A549 (cell line): ENCODE measurements at regions not wholly inside any gene's neighbourhood (a gene's known extent, or its start where the extent isn't known, plus 50 kb on each side); places are given as distances from the start of the nearest gene placed in this dataset.

Source experiments
- ATAC-seq, 2 experiments: fragments of 200-7000 bp in 1 of 2; fragments of >200 bp in 1 of 2; cut with Nextera tagmentation in 1 of 2; cut with Tn5 transposase in 1 of 2; 3 replicates each; pipeline versions ENCODE4 v1.8.0 to v1.9.1; 2018 to 2020; ENCODE audit warnings: mild to moderate bottlenecking in 1 of 2, moderate library complexity in 1 of 2
- CTCF ChIA-PET: fragments of 300-600 bp; sonication (Branson Sonifier 250); formaldehyde crosslinking; extraction: SDS; loops from one replicate; lab custom pipeline; 2021; ENCODE audit warnings: antibody characterized with exemption, inconsistent platforms; lab: Yijun Ruan, JAX
- POLR2A ChIA-PET: fragments of 350-600 bp; formaldehyde crosslinking; extraction: SDS; loops from one replicate; lab custom pipeline; 2021; ENCODE audit warnings: antibody characterized with exemption, inconsistent platforms; lab: Yijun Ruan, JAX
- DNase-seq, 2 experiments: peaks; one replicate each; pipeline versions ENCODE4 v3.0.0 to v3.0.0-alpha.2; 2011 to 2016; ENCODE audit warnings: low read depth in 1 of 2, low spot score in 1 of 2
- FAIRE-seq: peaks from 2 replicates; lab custom pipeline; 2011; peaks lifted over from hg19 to GRCh38; lab: Jason Lieb, UNC
- H3K27ac ChIP-seq, 2 experiments: fragments of >200 bp; sonication (Bioruptor Twin); formaldehyde crosslinking; 3 replicates each; pipeline ENCODE4 v1.5.1; 2016 to 2017
- H3K4me1 ChIP-seq: fragments of >200 bp; sonication (Bioruptor Twin); formaldehyde crosslinking; 3 replicates; pipeline ENCODE4 v1.6.1; 2016
- H3K4me2 ChIP-seq: fragments of >200 bp; sonication (Bioruptor Twin); formaldehyde crosslinking; 3 replicates; pipeline ENCODE4 v1.6.1; 2016
- H3K4me3 ChIP-seq: fragments of >200 bp; sonication (Bioruptor Twin); formaldehyde crosslinking; 3 replicates; pipeline ENCODE4 v1.5.1; 2016
- H3K9me3 ChIP-seq: fragments of >200 bp; sonication (Bioruptor Twin); formaldehyde crosslinking; 3 replicates; pipeline ENCODE4 v1.6.1; 2016
- BCL3 ChIP-seq: fragments of >200 bp; sonication (Bioruptor Twin); formaldehyde crosslinking; IDR thresholded peaks from 3 replicates; pipeline ENCODE4 v1.6.1; 2016
- CBX2 ChIP-seq: fragments of 200-600 bp; sonication (generic); IDR thresholded peaks from 2 replicates; pipeline ENCODE4 v1.6.1; 2016; ENCODE audit warnings: low read depth, mild to moderate bottlenecking, borderline replicate concordance
- CBX8 ChIP-seq: fragments of 200-600 bp; sonication (generic); IDR thresholded peaks from 2 replicates; pipeline ENCODE4 v1.6.1; 2016
- CHD2 ChIP-seq: fragments of 150-350 bp; IDR thresholded peaks from 2 replicates; pipeline ENCODE4 v1.6.1; 2014; ENCODE audit warnings: low read length; ENCODE audit not compliant: partially characterized antibody
- CHD4 ChIP-seq: fragments of 200-600 bp; sonication (generic); IDR thresholded peaks from 2 replicates; pipeline ENCODE4 v1.6.1; 2016; ENCODE audit warnings: antibody characterized with exemption, mild to moderate bottlenecking, borderline replicate concordance
- E2F6 ChIP-seq: IDR thresholded peaks from 2 replicates; pipeline ENCODE4 v1.6.1; 2012; ENCODE audit warnings: low read depth, borderline replicate concordance
- EHF ChIP-seq: fragments of 250-450 bp; sonication (Bioruptor Pico); IDR thresholded peaks from 2 replicates; pipeline ENCODE4 v1.5.0; 2020; ENCODE audit warnings: mild to moderate bottlenecking
- ELK1 ChIP-seq: fragments of 150-350 bp; IDR thresholded peaks from 2 replicates; pipeline ENCODE4 v1.6.1; 2014; ENCODE audit warnings: low read depth, mild to moderate bottlenecking, low read length
- JUN ChIP-seq, 2 experiments: fragments of >200 bp; sonication (Bioruptor Twin); formaldehyde crosslinking; IDR thresholded peaks; 2 replicates in 1 of 2; 3 replicates in 1 of 2; pipeline ENCODE4 v1.6.1; 2016 to 2017
- JUNB ChIP-seq: fragments of >200 bp; sonication (Bioruptor Twin); formaldehyde crosslinking; IDR thresholded peaks from 2 replicates; pipeline ENCODE4 v1.6.1; 2016
- KDM5A ChIP-seq: fragments of 200-600 bp; sonication (generic); IDR thresholded peaks from 2 replicates; pipeline ENCODE4 v1.6.1; 2016; ENCODE audit warnings: antibody characterized with exemption, mild to moderate bottlenecking
- MAFK ChIP-seq: fragments of 450-650 bp; IDR thresholded peaks from 2 replicates; pipeline ENCODE4 v1.6.1; 2014; ENCODE audit not compliant: partially characterized antibody
- MAX ChIP-seq: IDR thresholded peaks from 2 replicates; pipeline ENCODE4 v1.6.1; 2012
- NR3C1 ChIP-seq: fragments of >200 bp; sonication (Bioruptor Twin); formaldehyde crosslinking; IDR thresholded peaks from 3 replicates; pipeline ENCODE4 v1.6.1; 2017
- POLR2AphosphoS2 ChIP-seq: conservative IDR thresholded peaks from 2 replicates; pipeline ENCODE4 v1.6.1; 2012; ENCODE audit warnings: low read length, improper control_type of control experiment, inconsistent platforms
- RARB ChIP-seq: fragments of 250-450 bp; sonication (Bioruptor Pico); IDR thresholded peaks from 2 replicates; pipeline ENCODE4 v1.8.0; 2021; ENCODE audit warnings: mild to moderate bottlenecking, moderate library complexity
- RCOR1 ChIP-seq: fragments of 150-350 bp; IDR thresholded peaks from 2 replicates; pipeline ENCODE4 v1.6.1; 2014; ENCODE audit warnings: antibody characterized with exemption, low read length, low read depth
- REST ChIP-seq: fragments of 200-600 bp; sonication (generic); IDR thresholded peaks from 2 replicates; pipeline ENCODE4 v1.6.1; 2016; ENCODE audit warnings: antibody characterized with exemption, mild to moderate bottlenecking, moderate library complexity
- RNF2 ChIP-seq: fragments of 200-600 bp; sonication (generic); IDR thresholded peaks from 2 replicates; pipeline ENCODE4 v1.6.1; 2016; ENCODE audit warnings: low read depth, mild to moderate bottlenecking, antibody characterized with exemption, moderate library complexity, borderline replicate concordance
- SMC3 ChIP-seq: fragments of >200 bp; sonication (Bioruptor Twin); formaldehyde crosslinking; IDR thresholded peaks from 3 replicates; pipeline ENCODE4 v1.6.1; 2018; ENCODE audit warnings: inconsistent platforms
- SREBF2 ChIP-seq: fragments of 450-650 bp; IDR thresholded peaks from 2 replicates; pipeline ENCODE4 v1.6.1; 2014; ENCODE audit warnings: mild to moderate bottlenecking, moderate library complexity
- TP53 ChIP-seq: fragments of 250-450 bp; sonication (Bioruptor Pico); IDR thresholded peaks from 2 replicates; pipeline ENCODE4 v1.5.0; 2021; ENCODE audit warnings: mild to moderate bottlenecking, moderate library complexity
- USF2 ChIP-seq: fragments of 450-650 bp; IDR thresholded peaks from 2 replicates; pipeline ENCODE4 v1.6.1; 2014; ENCODE audit warnings: antibody characterized with exemption
- ZNF302 ChIP-seq: fragments of 250-450 bp; sonication (Bioruptor Pico); IDR thresholded peaks from 2 replicates; pipeline ENCODE4 v1.9.0; 2021; ENCODE audit warnings: inconsistent platforms, mild to moderate bottlenecking, moderate library complexity
- ZSCAN20 ChIP-seq: fragments of 250-450 bp; sonication (Bioruptor Pico); IDR thresholded peaks from 2 replicates; pipeline ENCODE4 v1.8.0; 2022; ENCODE audit warnings: mild to moderate bottlenecking, moderate library complexity
- WGBS: methylation state at CpG from one replicate; pipeline ENCODE4 v1.1.6; 2017; ENCODE audit errors: missing lambda C conversion rate; 5-methylcytosine and 5-hydroxymethylcytosine counted together

GRCh38 chr15:93291380-93291779, 202.4 kb upstream of the RGMA start:
- no peak overlapping the region for H3K4me2 ChIP-seq
- ATAC-seq = no peak
- CTCF ChIA-PET = no interaction called here
- POLR2A ChIA-PET = no interaction called here
- TF ChIP-seq BCL3 (no peak), REST (no peak), RCOR1 (no peak), EHF (CRISPR knock-in tag) (no peak), MAX (no peak), ZNF302 (CRISPR knock-in tag) (no peak), CHD2 (no peak), MAFK (no peak), JUN (IDR thresholded peaks at IDR 0.05) (no peak), CBX8 (no peak), RNF2 (no peak), USF2 (no peak), NR3C1 (no peak), SMC3 (no peak)
- TF ChIP-seq, all 56 proteins: peak for 0
- Histone ChIP-seq H3K4me3 (no peak overlapping the region), H3K9me3 (no peaks in the 10 kb centered on the region), H3K4me1 (no peaks in the 10 kb centered on the region), H3K27ac (no peak overlapping the region)
- DNase-seq (no peak), FAIRE-seq (no peak)
- WGBS = 57% methylated on average over 5 of the region's 5 CpGs

- no peak for ATAC-seq
- DNase-seq = no peak
Measured at GRCh38 chr15:93290618-93290946, 201.6 kb upstream of the RGMA start.

More at GRCh38 chr15:93290618-93290946, 201.6 kb upstream of the RGMA start:
- no peak overlapping the region for H3K27ac ChIP-seq
- TF ChIP-seq REST (no peak), CHD4 (no peak), JUNB (no peak), ELK1 (no peak), CBX2 (no peak), SMC3 (no peak), POLR2AphosphoS2 (no peak), RARB (CRISPR knock-in tag) (no peak), KDM5A (no peak), ZSCAN20 (no peak), BCL3 (no peak), TP53 (no peak), NR3C1 (no peak), SREBF2 (no peak), E2F6 (no peak)
- TF ChIP-seq, all 56 proteins: peak for 0
- H3K4me3 ChIP-seq = no peak overlapping the region
- WGBS = 60% methylated on average over 4 of the region's 4 CpGs
- H3K9me3 ChIP-seq = no peaks in the 10 kb centered on the region
- CTCF ChIA-PET = interaction anchor here (1.0 kb wide), 1 partner anchor 40 kb away, joined by 3 read pairs; no protein-coding TSS in a partner anchor
- H3K4me2 ChIP-seq = no peak overlapping the region
- POLR2A ChIA-PET = no interaction called here
- no peaks in the 10 kb centered on the region for H3K4me1 ChIP-seq
- no peak for FAIRE-seq
